NCI-H345 treated with DMSO at 0.1 percent for 48 hours (cell line): ENCODE measurements at regions not wholly inside any gene's neighbourhood (a gene's known extent, or its start where the extent isn't known, plus 50 kb on each side); places are given as distances from the start of the nearest gene placed in this dataset.

Source experiments
- DNase-seq: peaks from one replicate; lab custom pipeline; 2025; ENCODE audit not compliant: unreplicated experiment; lab: John Stamatoyannopoulos, UW

DNA sequence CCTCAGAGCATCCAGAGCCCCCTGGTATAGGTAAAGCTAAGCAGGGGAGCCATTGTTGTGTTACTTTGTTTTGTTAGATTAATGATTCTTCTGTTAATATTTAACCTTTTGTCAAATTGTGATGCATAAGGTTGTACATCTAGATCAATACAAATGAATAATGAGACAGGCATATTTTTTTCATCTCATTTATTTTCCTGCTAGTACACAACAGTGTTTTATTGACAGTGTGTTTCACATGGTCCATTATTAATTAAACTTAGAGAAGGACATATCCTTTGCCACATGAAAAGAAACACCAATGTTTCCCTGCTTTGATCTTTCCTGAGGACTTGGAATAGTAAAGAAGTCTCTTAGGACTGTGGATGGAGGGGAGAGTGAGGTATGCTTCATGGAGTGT is 543.6 kb upstream of the CFAP20DC start:
- DNase-seq, result no peak

- DNase-seq, result no peak
Measured at GRCh38 chr3:59580996-59581395, 531.2 kb upstream of the CFAP20DC start.

GRCh38 chr3:59580499-59580898 is 530.7 kb upstream of the CFAP20DC start:
- DNase-seq, result no peak

GRCh38 chr3:59578129-59578528 is 528.3 kb upstream of the CFAP20DC start:
- DNase-seq, result no peak

DNA sequence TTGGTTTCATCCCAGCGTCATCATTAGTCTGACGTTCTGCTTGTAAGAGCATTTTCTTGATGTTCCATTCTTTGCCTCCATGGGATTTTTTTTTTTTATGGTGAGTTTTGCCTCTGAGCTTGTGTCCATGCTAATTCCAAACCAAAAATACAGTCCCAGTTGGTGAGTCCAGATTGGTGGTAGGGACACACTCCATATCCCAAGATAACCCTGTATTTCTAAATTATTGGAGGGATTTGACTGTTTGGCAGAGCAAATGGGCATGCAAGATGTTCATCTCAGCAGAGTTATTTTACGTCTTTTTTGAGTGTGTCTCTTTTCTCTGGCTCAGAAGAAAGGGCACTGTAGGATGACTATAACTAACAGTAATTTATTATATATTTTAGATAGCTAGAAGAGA is 526.8 kb upstream of the CFAP20DC start:
- DNase-seq, result no peak

DNA sequence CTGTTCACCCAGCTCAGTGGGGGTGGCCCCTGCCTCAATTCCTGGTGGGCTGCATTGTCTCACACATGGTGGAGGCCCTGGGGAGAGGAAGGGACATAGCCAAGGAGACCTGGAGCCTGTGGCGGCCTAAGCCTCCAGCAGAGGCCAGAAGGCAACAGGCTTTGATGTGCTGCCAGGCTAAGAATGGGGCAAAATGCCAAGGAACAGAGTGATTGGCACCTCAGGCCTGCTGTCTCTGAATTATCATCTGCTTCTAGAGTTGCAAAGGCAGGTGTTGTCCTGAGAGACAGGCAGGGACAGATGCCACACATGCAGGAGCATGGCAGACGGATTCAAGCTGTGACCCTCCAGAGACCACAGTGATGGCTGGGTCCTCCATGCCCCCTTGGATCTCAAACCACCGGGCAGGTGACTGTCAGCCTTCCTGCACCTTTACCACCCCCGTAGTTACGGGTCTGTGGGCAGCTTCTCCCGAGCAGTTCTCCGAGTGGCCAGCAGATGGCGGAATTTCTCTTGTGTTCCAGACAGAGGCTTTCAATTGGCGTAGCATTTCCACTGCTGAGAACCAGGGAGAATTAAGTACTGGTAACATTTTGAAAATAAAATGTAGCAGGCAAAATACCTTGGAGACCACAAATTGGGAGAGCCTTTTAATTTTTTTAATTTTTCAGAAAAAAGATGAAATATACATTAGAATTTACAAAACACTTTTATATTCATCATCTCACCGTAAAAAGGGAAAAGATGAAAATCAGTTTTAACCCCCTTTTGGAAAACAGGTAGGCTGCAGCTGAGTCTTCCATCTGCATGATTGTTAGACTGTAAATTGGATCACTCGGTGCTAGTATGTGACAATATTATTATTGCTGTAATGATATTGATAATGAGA is 525.5 kb upstream of the CFAP20DC start:
- peak; percentile 93 for DNase-seq

- DNase-seq, result no peak
Measured at GRCh38 chr3:59573911-59574310, 524.1 kb upstream of the CFAP20DC start.

GRCh38 chr3:59572106-59572505 is 522.3 kb upstream of the CFAP20DC start:
- no peak for DNase-seq

- DNase-seq, result no peak
Measured at GRCh38 chr3:59570806-59571205, 521.0 kb upstream of the CFAP20DC start.

- DNase-seq, result no peak
Measured at GRCh38 chr3:59567661-59568060, 517.8 kb upstream of the CFAP20DC start.

DNA sequence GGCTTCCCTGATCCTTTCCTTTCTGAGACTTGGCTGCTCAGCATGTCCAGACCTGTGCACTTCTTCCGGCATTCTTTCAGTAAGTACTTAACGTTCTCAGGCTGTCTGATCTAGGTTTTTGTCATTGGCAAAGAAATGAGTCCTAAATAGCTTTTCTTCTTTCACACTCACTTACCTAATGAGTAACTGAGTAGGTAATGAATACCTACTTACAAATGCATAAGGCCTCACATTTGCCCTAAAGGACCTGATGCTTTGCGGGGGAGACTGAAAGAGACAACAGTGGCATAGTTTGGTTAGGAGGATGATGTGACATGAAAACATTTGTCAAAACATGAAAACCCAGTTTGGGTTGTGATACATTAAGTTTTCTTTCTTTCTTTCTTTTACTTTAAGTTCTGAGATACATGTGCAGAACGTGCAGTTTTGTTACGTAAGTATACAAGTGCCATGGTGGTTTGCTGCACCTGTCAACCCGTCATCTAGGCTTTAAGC is 516.7 kb upstream of the CFAP20DC start:
- no peak for DNase-seq

DNA sequence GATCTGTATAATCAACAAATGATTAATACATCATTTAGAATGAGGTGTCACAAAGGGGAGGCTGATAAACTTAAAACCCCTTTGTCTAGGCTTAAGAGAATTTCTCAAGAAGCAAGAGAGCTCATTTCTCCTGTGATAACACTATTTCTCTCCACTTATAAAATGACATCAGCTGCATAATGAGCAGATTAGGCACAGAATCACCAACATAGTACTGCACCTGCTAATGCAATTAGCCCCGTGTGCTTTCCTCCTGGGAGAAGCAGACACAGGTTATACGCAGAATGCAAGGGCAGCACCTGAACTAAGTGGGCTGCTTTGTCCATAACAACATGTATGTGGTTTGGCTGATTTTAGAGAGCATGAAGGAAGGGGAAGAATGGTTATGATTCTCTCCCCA is 515.3 kb upstream of the CFAP20DC start:
- no peak for DNase-seq

- no peak for DNase-seq
Measured at GRCh38 chr3:59563966-59564365, 514.1 kb upstream of the CFAP20DC start.

- DNase-seq, result no peak
Measured at GRCh38 chr3:59563072-59563605, 513.3 kb upstream of the CFAP20DC start.

DNA sequence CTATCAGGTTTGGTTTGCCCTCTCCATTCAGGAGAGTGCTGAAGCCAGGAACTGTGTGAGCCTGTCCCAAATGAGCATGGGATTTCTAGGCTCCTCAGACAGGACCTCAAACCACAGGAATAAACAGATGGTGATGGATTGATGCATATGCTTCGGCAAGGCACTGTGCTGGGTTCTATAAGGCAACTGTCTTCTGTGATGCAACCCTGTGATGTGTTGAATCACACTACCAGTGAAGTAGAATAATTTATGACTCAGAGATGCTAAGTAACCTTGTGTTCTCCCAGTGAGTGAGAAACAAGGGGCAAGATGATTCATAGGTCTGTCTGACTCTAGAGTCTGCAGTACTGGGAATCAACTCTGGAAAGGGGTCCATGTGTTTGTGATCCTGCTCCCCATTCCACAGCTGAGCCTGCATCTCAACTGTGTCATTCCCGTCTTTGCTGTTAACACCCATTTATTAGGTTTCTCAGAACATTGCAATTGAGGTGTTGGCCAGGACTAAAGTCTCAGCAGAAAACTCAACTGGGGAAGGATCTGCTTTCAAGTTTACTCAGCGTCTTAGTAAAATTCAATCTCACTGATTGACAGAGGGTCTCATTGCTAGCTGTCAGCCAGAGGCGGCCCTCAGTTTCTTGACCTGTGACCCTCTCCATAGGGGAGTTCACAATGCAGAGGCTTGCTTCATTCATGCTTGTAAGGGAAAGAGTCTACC is 510.1 kb upstream of the CFAP20DC start:
- DNase-seq, result no peak

GRCh38 chr3:59558906-59559720 is 509.3 kb upstream of the CFAP20DC start:
- no peak for DNase-seq

- no peak for DNase-seq
Measured at GRCh38 chr3:59555593-59556315, 505.9 kb upstream of the CFAP20DC start.

- no peak for DNase-seq
Measured at GRCh38 chr3:59553076-59553475, 503.3 kb upstream of the CFAP20DC start.

DNA sequence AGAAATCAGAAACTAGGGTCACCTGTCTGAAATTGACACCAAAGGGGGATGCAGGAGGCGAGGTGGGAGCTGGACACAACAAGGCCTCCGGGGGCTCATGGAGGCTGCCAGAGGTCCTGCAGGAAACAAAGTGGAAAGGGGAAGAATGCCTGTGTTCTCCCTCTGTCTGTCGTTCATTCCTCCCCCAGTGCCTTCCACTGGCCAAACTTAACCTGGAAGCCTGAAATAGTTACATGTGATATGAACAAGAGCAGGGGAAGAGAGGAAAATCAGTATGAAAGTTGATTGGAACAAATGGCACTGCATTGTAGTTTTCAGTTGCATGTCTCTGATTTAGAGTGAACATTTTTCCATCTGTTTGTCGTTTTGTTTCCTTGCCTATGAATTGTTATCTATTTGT is 502.0 kb upstream of the CFAP20DC start:
- no peak for DNase-seq

GRCh38 chr3:59549962-59550361 is 500.1 kb upstream of the CFAP20DC start:
- DNase-seq, result no peak
